ENCODE measurements at regions not wholly inside any gene's neighbourhood (a gene's known extent, or its start where the extent isn't known, plus 50 kb on each side); places are given as distances from the start of the nearest gene placed in this dataset.

GRCh38 chr9:2263665-2264064, 248.5 kb downstream of the SMARCA2 start:
- TF ChIP-seq POLR2A (IDR thresholded peaks at IDR 0.05) (no peak), CTCF (IDR thresholded peaks at IDR 0.05) (no peak), POLR2AphosphoS5 (IDR thresholded peaks at IDR 0.05) (no peak)

Data from upper lobe of left lung (tissue), 4 donors.